AG08396 (cell line): ENCODE measurements at regions not wholly inside any gene's neighbourhood (a gene's known extent, or its start where the extent isn't known, plus 50 kb on each side); places are given as distances from the start of the nearest gene placed in this dataset.

Experiments
- DNase-seq: peaks from one replicate; pipeline ENCODE4 v3.0.0; 2012; ENCODE audit warnings: low spot score, mixed read lengths

- no peak for DNase-seq
These were observed 117.2 kb downstream of the SLC25A24 start for GRCh38 chr1:108082738-108083562.

GRCh38 chr1:108082001-108082400 lies 117.0 kb upstream of the VAV3 start:
- DNase-seq, result no peak

GRCh38 chr1:108080448-108080847 lies 115.5 kb upstream of the VAV3 start:
- DNase-seq, result no peak

- DNase-seq, result no peak
These were observed 114.6 kb upstream of the VAV3 start for GRCh38 chr1:108079440-108080025.

GRCh38 chr1:108077991-108078390 lies 113.0 kb upstream of the VAV3 start:
- DNase-seq, result no peak

- DNase-seq, result no peak
These were observed 110.1 kb upstream of the VAV3 start for GRCh38 chr1:108075055-108075454.

- no peak for DNase-seq
These were observed 107.8 kb upstream of the VAV3 start for GRCh38 chr1:108072776-108073175.

GRCh38 chr1:108072212-108072611 lies 107.2 kb upstream of the VAV3 start:
- DNase-seq, result no peak

- no peak for DNase-seq
These were observed 106.6 kb upstream of the VAV3 start for GRCh38 chr1:108071601-108072000.

GRCh38 chr1:108070662-108071061 lies 105.7 kb upstream of the VAV3 start:
- no peak for DNase-seq

- DNase-seq, result no peak
These were observed 103.0 kb upstream of the VAV3 start for GRCh38 chr1:108067884-108068540.

- DNase-seq, result no peak
These were observed 101.8 kb upstream of the VAV3 start for GRCh38 chr1:108066808-108067207.

GRCh38 chr1:108064255-108064654 lies 99.3 kb upstream of the VAV3 start:
- DNase-seq, result no peak

- DNase-seq, result no peak
These were observed 98.7 kb upstream of the VAV3 start for GRCh38 chr1:108063703-108064102.

GRCh38 chr1:108059945-108060344 lies 95.0 kb upstream of the VAV3 start:
- no peak for DNase-seq

GRCh38 chr1:108057541-108057940 lies 92.6 kb upstream of the VAV3 start:
- no peak for DNase-seq

GRCh38 chr1:108056436-108056990 lies 91.5 kb upstream of the VAV3 start:
- no peak for DNase-seq

GRCh38 chr1:108055387-108055786 lies 90.4 kb upstream of the VAV3 start:
- DNase-seq, result no peak

- no peak for DNase-seq
These were observed 89.4 kb upstream of the VAV3 start for GRCh38 chr1:108054396-108054795.

GRCh38 chr1:108053270-108054013 lies 88.5 kb upstream of the VAV3 start:
- DNase-seq, result no peak

- DNase-seq, result no peak
These were observed 86.8 kb upstream of the VAV3 start for GRCh38 chr1:108051631-108052377.
